ENCODE measurements at regions not wholly inside any gene's neighbourhood (a gene's known extent, or its start where the extent isn't known, plus 50 kb on each side); places are given as distances from the start of the nearest gene placed in this dataset.
"Not testable (repeated sequence)": the region's sequence is repeated elsewhere in the genome, so short reads cannot be mapped to it uniquely, and the experiment has no call there.

DNA sequence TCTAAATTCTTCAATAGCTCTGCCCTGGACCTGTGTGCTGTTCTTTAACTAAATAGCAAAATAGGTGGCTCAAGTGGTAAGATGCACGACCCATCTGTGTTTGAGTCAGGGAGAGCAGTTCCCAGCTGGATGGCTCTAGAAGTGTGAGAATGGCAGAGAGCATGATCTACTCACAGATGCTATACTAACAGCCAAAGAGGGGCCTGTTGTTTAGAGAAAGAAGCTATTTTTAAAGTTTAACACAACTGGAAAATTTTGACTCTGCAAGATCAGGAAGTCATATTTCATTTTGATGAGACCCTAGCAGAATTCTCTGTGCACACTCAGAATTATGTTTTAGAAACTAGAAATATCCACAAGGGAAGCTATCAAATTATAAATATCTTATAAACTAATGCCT is 87.4 kb upstream of the PIP4K2A start:
- H3K27ac ChIP-seq, result no peak overlapping the region
- TF ChIP-seq, protein P1, sequence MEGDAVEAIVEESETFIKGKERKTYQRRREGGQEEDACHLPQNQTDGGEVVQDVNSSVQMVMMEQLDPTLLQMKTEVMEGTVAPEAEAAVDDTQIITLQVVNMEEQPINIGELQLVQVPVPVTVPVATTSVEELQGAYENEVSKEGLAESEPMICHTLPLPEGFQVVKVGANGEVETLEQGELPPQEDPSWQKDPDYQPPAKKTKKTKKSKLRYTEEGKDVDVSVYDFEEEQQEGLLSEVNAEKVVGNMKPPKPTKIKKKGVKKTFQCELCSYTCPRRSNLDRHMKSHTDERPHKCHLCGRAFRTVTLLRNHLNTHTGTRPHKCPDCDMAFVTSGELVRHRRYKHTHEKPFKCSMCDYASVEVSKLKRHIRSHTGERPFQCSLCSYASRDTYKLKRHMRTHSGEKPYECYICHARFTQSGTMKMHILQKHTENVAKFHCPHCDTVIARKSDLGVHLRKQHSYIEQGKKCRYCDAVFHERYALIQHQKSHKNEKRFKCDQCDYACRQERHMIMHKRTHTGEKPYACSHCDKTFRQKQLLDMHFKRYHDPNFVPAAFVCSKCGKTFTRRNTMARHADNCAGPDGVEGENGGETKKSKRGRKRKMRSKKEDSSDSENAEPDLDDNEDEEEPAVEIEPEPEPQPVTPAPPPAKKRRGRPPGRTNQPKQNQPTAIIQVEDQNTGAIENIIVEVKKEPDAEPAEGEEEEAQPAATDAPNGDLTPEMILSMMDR (conservative IDR thresholded peaks at IDR 0.05; ENCODE audit: low read depth), result no peak
- ChIA-PET CTCF (interaction anchor here (0.7 kb wide), 1 partner anchor 449 kb away, joined by 3 read pairs; no protein-coding TSS in a partner anchor), POLR2A (ENCODE audit: low non-redundant PET) (no interaction called here)
- DNase-seq (ENCODE audit: low spot score), result no peak

DNA sequence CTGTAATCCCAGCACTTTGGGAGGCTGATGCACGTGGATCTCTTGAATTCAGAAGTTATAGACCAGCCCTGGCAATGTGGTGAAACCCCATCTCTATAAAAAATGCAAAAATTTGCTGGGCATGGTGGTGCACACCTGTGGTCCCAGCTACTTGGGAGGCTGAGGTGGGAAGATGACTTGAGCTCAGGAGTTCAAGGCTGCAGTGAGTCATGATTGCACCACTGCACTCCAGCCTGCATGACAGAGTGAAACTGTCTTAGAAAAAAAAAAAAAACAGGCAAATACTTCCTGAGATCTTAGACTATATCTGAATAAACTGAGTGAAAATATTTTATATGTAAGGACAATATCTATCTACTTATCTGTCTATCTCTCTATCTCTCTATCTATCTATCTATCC is 83.4 kb upstream of the PIP4K2A start:
- CTCF ChIA-PET; POLR2A ChIA-PET (ENCODE audit: low non-redundant PET): not testable (repeated sequence)

DNA sequence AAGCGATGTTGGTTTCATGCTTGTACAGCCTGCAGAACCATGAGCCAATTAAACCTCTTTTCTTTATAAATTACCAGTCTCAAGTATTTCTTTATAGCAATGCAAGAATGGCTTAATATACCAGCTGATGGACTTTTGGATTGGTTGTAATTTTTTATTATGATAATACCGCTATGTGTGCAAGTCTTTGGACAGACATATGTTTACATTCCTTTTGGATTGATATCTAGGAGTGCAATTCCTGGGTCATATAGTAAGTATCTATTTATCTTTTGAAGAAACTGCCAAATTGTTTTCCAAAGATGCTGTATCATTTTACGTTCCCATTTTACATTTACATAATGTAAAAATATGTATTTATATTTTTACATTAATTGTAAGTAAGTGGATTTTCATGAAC is 81.2 kb upstream of the PIP4K2A start:
- DNase-seq (ENCODE audit: low spot score), result no peak
- no peak overlapping the region for H3K27ac ChIP-seq
- TF ChIP-seq, protein P1 (conservative IDR thresholded peaks at IDR 0.05; ENCODE audit: low read depth), result no peak
- POLR2A ChIA-PET (ENCODE audit: low non-redundant PET), result no interaction called here
- CTCF ChIA-PET, result no interaction called here

More for the DNA sequence above, 83.4 kb upstream of the PIP4K2A start:
- DNase-seq (ENCODE audit: low spot score); H3K27ac ChIP-seq: not testable (repeated sequence)

DNA sequence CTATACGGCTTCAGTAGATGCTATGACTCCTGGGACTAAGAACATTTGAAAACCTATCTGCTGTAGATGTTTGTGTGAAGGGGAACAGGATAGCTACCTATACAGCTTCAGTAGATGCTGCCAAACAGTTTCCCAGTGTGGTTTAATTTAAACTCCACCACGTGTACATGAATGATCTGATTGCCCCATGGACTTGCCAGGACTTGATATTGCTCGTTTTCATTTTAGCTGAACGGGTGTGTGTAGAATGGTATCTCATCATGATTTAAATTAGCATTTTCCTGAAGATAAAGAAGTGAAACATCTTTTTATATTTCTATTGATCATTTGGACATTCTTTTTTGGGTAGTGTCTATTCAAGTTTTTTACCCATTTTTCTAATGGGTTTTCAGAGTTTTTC is 77.8 kb upstream of the PIP4K2A start:
- TF ChIP-seq, protein P1 (conservative IDR thresholded peaks at IDR 0.05; ENCODE audit: low read depth), result no peak
- ChIA-PET POLR2A (ENCODE audit: low non-redundant PET) (no interaction called here), CTCF (no interaction called here)
- DNase-seq (ENCODE audit: low spot score), result no peak
- H3K27ac ChIP-seq, result no peak overlapping the region

DNA sequence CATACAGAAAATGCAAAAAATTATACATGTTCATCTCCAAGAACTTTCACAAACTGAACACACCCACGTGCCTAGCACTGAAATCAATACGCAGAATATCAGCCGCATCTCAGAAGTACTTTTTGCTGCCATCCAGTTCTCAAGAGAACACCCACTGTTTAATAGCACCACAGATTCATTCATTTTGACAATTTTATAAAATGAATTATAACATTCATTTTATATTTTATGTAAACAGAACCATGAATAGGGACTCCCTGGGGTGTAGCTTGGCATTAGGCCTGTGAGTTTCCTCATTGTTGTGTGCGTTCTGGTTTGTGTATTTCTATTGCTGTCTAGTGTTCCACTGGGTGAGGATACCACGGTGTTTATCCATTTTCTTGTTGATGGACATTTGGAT is 77.3 kb upstream of the PIP4K2A start:
- TF ChIP-seq, protein P1 (conservative IDR thresholded peaks at IDR 0.05; ENCODE audit: low read depth), result no peak
- POLR2A ChIA-PET (ENCODE audit: low non-redundant PET), result interaction anchor here (0.6 kb wide), 1 partner anchor 56 kb away, joined by 3 read pairs; no protein-coding TSS in a partner anchor
- CTCF ChIA-PET, result no interaction called here

DNA sequence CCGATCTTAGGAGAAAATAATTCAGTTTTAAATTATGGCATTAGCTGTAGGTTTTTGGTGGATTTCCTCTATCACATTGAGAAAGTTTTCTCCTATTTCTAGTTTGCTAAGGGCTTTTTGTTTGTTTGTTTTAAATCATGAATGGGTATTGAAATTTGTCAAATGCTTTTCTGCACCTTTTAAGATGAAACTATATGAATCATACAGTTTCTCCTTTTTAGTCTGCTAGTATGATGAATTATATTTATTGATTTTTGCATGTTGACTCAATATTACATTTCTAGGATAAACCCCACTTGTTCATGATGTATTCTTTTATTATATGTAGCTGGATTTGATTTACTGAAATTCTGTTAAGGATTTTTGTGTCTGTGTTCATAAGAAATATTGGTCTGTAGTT is 70.3 kb upstream of the PIP4K2A start:
- ChIA-PET POLR2A (ENCODE audit: low non-redundant PET) (no interaction called here), CTCF (interaction anchor here (0.6 kb wide), 1 partner anchor 48 kb away, joined by 3 read pairs; no protein-coding TSS in a partner anchor)
- DNase-seq (ENCODE audit: low spot score), result no peak
- TF ChIP-seq, protein P1 (conservative IDR thresholded peaks at IDR 0.05; ENCODE audit: low read depth), result no peak
- no peak overlapping the region for H3K27ac ChIP-seq

More for the DNA sequence above, 77.3 kb upstream of the PIP4K2A start:
- DNase-seq (ENCODE audit: low spot score), result no peak
- no peak overlapping the region for H3K27ac ChIP-seq

DNA sequence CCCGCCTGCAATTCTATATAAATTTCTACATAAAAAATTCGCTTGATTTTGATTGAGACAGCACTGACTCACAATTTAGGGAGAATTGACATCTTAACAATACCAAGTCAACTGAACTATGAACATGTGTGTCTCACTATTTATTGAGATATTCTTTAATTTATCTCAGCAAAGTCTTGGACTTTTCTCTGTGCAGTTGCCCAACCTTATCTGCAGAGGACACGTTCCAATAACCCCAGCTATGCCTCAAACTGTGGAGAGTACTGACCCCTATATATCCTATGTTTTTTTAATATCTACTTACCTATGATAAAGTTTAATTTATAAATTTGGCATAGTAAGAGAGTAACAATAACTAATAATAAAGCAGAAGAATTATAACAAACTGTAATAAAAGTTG is 69.4 kb upstream of the PIP4K2A start:
- ChIA-PET CTCF (no interaction called here), POLR2A (ENCODE audit: low non-redundant PET) (no interaction called here)
- TF ChIP-seq, protein P1 (conservative IDR thresholded peaks at IDR 0.05; ENCODE audit: low read depth), result no peak
- H3K27ac ChIP-seq, result no peak overlapping the region
- DNase-seq (ENCODE audit: low spot score), result no peak

Data from RWPE1 (cell line).